ENCODE measurements at regions not wholly inside any gene's neighbourhood (a gene's known extent, or its start where the extent isn't known, plus 50 kb on each side); places are given as distances from the start of the nearest gene placed in this dataset.

GRCh38 chr15:89395996-89396395, 61.4 kb upstream of the POLG start:
- H3K9me3 Mint-ChIP-seq: no peaks in the 10 kb centered on the region
- no peak overlapping the region for H3K27ac Mint-ChIP-seq
- no peak overlapping the region for H3K4me3 Mint-ChIP-seq
- DNase-seq (ENCODE audit: low spot score): no peak
- intact Hi-C loops (cut with micrococcal nuclease): no loop called here
- no peaks in the 10 kb centered on the region for H3K36me3 Mint-ChIP-seq (ENCODE audit: low read depth)
- H3K4me1 Mint-ChIP-seq (ENCODE audit: low read depth): peaks cover under 1% of the 10 kb centered on the region
- peaks cover 41% of the 10 kb centered on the region for H3K27me3 Mint-ChIP-seq (ENCODE audit: insufficient read depth)

DNA sequence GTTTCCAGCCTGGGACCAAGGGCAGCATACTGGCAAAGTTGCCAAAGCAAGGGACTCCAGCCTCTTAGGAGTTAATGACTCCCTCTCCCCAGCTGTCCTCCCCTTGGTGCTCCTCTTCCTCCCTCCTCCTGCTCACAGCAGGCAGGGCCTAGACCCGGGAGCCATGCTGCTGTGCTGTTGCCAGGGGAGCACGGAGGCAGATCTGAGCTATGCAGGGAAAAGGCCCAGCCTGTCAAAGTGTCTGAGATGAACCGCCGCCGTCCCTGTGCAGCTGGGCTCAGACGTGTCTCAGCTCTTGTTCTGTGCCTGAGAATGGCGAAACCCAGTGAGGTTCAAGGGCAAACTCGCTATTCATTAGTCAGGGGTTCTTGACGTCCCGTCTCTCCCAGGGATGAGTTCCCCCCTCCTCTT, 60.8 kb upstream of the POLG start:
- Mint-ChIP-seq H3K27ac (no peak overlapping the region), H3K4me1 (ENCODE audit: low read depth) (no peaks in the 10 kb centered on the region), H3K36me3 (ENCODE audit: low read depth) (no peaks in the 10 kb centered on the region), H3K27me3 (ENCODE audit: insufficient read depth) (peaks cover 42% of the 10 kb centered on the region), H3K4me3 (no peak overlapping the region), H3K9me3 (no peaks in the 10 kb centered on the region)
- intact Hi-C loops (cut with micrococcal nuclease): no loop called here
- no peak for DNase-seq (ENCODE audit: low spot score)

DNA sequence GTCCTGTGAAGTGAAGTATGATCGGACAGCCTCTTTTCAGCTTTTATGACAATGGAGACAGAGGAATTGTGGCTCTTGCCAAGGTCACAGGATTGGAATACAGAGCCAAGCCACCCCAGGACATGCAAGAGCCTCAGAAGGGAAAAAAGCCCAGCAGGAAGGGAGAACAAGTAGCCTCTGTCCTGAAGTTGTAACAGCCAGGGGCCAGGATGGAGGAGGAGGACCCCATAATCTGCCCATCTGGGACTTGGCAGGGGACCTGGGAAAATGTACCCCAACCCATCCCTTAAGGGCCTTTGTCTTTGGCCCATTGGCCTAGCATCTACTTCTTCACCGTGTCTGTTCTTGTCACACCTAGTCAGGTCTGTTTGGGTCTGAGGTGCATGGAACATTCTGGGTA, 60.4 kb upstream of the POLG start:
- H3K4me1 Mint-ChIP-seq (ENCODE audit: low read depth): no peaks in the 10 kb centered on the region
- no peaks in the 10 kb centered on the region for H3K36me3 Mint-ChIP-seq (ENCODE audit: low read depth)
- DNase-seq (ENCODE audit: low spot score): no peak
- H3K4me3 Mint-ChIP-seq: no peak overlapping the region
- no peaks in the 10 kb centered on the region for H3K9me3 Mint-ChIP-seq
- peaks cover 43% of the 10 kb centered on the region for H3K27me3 Mint-ChIP-seq (ENCODE audit: insufficient read depth)
- intact Hi-C loops (cut with micrococcal nuclease): no loop called here
- no peak overlapping the region for H3K27ac Mint-ChIP-seq

GRCh38 chr15:89393056-89393455, 58.4 kb upstream of the POLG start:
- H3K4me3 Mint-ChIP-seq: no peak overlapping the region
- no peaks in the 10 kb centered on the region for H3K4me1 Mint-ChIP-seq (ENCODE audit: low read depth)
- H3K36me3 Mint-ChIP-seq (ENCODE audit: low read depth): no peaks in the 10 kb centered on the region
- intact Hi-C loops (cut with micrococcal nuclease): no loop called here
- H3K27me3 Mint-ChIP-seq (ENCODE audit: insufficient read depth): peaks cover 37% of the 10 kb centered on the region
- no peak overlapping the region for H3K27ac Mint-ChIP-seq
- no peak for DNase-seq (ENCODE audit: low spot score)
- H3K9me3 Mint-ChIP-seq: no peaks in the 10 kb centered on the region

DNA sequence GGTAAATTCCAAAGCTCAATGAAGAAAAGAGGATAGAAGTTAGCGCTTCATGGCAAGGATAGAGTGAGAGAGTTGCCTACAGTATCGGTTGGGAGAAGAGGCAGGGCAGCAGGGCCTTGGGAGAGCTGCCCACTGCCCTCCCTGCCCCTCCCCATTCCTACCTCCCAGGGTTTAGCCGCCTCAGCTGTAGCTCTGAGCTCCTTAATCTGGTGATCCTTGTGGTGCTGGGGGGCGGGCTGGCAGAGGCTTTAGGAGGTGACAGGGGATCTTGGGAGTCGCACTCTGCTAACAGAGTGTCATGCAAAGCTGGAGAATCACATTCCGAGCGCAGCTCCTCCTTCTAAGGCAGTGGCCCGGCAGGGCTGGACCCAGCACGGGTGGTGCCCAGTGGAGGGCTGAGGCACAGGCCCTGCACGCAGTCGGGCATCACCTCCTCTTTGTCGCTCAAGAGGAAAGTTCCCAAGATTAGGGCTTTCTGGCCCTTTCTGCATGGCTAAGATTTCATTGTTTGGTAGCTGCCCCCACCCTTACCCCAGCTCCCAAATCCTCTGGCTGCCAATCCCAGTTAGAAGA, 57.1 kb upstream of the POLG start:
- Mint-ChIP-seq H3K9me3 (no peaks in the 10 kb centered on the region), H3K27ac (no peak overlapping the region), H3K27me3 (ENCODE audit: insufficient read depth) (peaks cover 38% of the 10 kb centered on the region), H3K36me3 (ENCODE audit: low read depth) (no peaks in the 10 kb centered on the region), H3K4me3 (no peak overlapping the region), H3K4me1 (ENCODE audit: low read depth) (no peaks in the 10 kb centered on the region)
- no peak for DNase-seq (ENCODE audit: low spot score)
- intact Hi-C loops (cut with micrococcal nuclease): no loop called here

- H3K27me3 Mint-ChIP-seq (ENCODE audit: insufficient read depth): peaks cover 34% of the 10 kb centered on the region
- H3K36me3 Mint-ChIP-seq (ENCODE audit: low read depth): no peaks in the 10 kb centered on the region
- no peak for DNase-seq (ENCODE audit: low spot score)
- no peak overlapping the region for H3K4me3 Mint-ChIP-seq
- intact Hi-C loops (cut with micrococcal nuclease): no loop called here
- H3K9me3 Mint-ChIP-seq: no peaks in the 10 kb centered on the region
- no peak overlapping the region for H3K27ac Mint-ChIP-seq
- no peaks in the 10 kb centered on the region for H3K4me1 Mint-ChIP-seq (ENCODE audit: low read depth)
Measured at GRCh38 chr15:89389841-89390603, 55.4 kb upstream of the POLG start.

GRCh38 chr15:89387140-89387903, 52.7 kb upstream of the POLG start:
- intact Hi-C loops (cut with micrococcal nuclease): no loop called here
- H3K9me3 Mint-ChIP-seq: no peaks in the 10 kb centered on the region
- H3K36me3 Mint-ChIP-seq (ENCODE audit: low read depth): no peaks in the 10 kb centered on the region
- peaks cover 32% of the 10 kb centered on the region for H3K27me3 Mint-ChIP-seq (ENCODE audit: insufficient read depth)
- no peak overlapping the region for H3K27ac Mint-ChIP-seq
- DNase-seq (ENCODE audit: low spot score): no peak
- no peaks in the 10 kb centered on the region for H3K4me1 Mint-ChIP-seq (ENCODE audit: low read depth)
- H3K4me3 Mint-ChIP-seq: no peak overlapping the region

GRCh38 chr15:89385596-89386331, 51.1 kb upstream of the POLG start:
- intact Hi-C loops (cut with micrococcal nuclease): no loop called here
- peaks cover 24% of the 10 kb centered on the region for H3K27me3 Mint-ChIP-seq (ENCODE audit: insufficient read depth)
- no peak overlapping the region for H3K4me3 Mint-ChIP-seq
- no peaks in the 10 kb centered on the region for H3K9me3 Mint-ChIP-seq
- no peak for DNase-seq (ENCODE audit: low spot score)
- H3K4me1 Mint-ChIP-seq (ENCODE audit: low read depth): no peaks in the 10 kb centered on the region
- no peaks in the 10 kb centered on the region for H3K36me3 Mint-ChIP-seq (ENCODE audit: low read depth)
- H3K27ac Mint-ChIP-seq: no peak overlapping the region

Data from activated T-helper 1 cell treated with anti-CD3 and anti-CD28 coated beads, Interleukin-12 subunit alpha, Interleukin-12 subunit beta, Interleukin-2, Interleukin-4 antibody, amounts not matched to agents 30 ng/mL and 10 ng/mL and 1 ng/mL, durations not matched to agents 14 hours and 24 hours and 36 hours (primary cell).